OCI-LY3 (cell line): ENCODE measurements at regions not wholly inside any gene's neighbourhood (a gene's known extent, or its start where the extent isn't known, plus 50 kb on each side); places are given as distances from the start of the nearest gene placed in this dataset.

Experiments used
- CTCF ChIP-seq: fragments of 200-600, 300-600 bp; sonication (generic); IDR thresholded peaks from 2 replicates; pipeline ENCODE4 v1.5.1; 2014; ENCODE audit warnings: antibody characterized with exemption, low read length, low read depth
- EZH2phosphoT487 ChIP-seq: fragments of 200-600 bp; shearing (Covaris generic); IDR thresholded peaks from 2 replicates; pipeline ENCODE4 v1.6.1; 2018; ENCODE audit warnings: antibody characterized with exemption, mixed run types, low read depth

DNA sequence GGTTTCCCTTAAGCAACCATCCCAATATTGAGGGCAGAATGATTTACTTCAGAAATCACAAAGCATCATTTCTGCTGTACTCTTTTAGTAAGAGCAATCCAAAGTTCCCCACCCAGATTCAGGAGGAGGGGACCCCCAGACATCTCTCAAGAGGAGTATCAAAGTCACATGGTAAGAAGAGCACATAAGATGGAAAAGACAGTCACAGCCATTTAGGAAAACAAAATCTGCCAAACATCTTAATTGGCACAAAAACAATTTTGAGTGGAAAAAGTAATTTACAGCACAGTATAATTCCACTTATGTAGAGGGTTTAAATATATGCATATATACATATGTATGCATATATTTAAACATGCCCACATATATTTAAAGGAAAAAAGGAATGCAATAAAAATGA is 1329.0 kb upstream of the CELF2 start:
- TF ChIP-seq CTCF = no peak
- TF ChIP-seq EZH2phosphoT487 = no peak
